Skin epidermis (tissue), 12 donors: ENCODE measurements at regions not wholly inside any gene's neighbourhood (a gene's known extent, or its start where the extent isn't known, plus 50 kb on each side); places are given as distances from the start of the nearest gene placed in this dataset.
A peak's percentile ranks its signal among the peaks of the same experiment; 100 is the strongest.

ENCODE experiments used
- H3K27ac ChIP-seq, 21 experiments: fragments of 200-600 bp; sonication (generic) in 11 of 21; one replicate each; pipeline ENCODE4 v1.5.0; 2020; ENCODE audit warnings: mild to moderate bottlenecking in 3 of 21, inconsistent platforms in 2 of 21, moderate library complexity in 2 of 21
- H3K4me3 ChIP-seq, 7 experiments: fragments of 200-600 bp; sonication (generic) in 2 of 7; one replicate each; pipeline ENCODE4 v1.5.0; 2020; ENCODE audit warnings: inconsistent platforms in 2 of 7, mild to moderate bottlenecking in 2 of 7, moderate library complexity in 1 of 7

DNA sequence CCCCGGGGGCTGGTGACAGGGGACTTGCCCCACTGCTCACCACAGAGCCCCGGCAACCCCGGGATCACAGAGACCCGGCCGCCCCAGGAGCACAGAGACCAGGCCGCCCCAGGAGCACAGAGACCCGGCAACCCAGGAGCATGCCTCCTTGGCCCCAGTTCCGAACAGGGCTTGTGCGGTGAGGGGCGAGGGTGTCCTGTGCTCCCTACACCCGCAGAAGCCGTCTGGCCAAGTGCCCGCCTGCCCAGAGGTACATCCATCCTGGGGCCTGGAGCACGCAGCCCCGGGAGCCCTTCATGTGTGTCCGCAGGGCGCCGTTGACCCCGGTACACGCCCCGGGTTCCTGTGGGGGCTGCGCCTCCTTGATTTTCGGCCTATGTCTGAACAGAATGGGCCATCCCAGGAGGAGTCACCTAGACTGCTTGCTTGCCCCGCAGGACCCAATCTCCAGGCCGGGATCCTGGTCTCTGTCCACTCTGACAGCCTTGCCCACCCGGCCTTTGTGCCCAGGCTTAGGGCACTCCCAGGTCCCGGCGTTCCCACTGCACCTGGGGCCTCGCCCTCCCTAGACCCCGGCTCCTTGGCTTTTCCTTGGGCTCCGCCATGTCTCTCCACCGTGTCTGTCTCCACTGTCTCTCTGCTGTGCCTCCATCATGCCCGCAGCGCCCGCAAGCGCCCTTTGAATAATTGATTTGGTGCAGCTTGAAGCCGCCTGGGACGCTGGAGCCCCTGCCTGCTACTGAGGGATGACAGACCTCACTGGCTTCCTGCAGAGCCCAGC lies 219.8 kb downstream of the ERMARD start:
- no peak overlapping the region for H3K27ac ChIP-seq
- no peak overlapping the region for H3K4me3 ChIP-seq

DNA sequence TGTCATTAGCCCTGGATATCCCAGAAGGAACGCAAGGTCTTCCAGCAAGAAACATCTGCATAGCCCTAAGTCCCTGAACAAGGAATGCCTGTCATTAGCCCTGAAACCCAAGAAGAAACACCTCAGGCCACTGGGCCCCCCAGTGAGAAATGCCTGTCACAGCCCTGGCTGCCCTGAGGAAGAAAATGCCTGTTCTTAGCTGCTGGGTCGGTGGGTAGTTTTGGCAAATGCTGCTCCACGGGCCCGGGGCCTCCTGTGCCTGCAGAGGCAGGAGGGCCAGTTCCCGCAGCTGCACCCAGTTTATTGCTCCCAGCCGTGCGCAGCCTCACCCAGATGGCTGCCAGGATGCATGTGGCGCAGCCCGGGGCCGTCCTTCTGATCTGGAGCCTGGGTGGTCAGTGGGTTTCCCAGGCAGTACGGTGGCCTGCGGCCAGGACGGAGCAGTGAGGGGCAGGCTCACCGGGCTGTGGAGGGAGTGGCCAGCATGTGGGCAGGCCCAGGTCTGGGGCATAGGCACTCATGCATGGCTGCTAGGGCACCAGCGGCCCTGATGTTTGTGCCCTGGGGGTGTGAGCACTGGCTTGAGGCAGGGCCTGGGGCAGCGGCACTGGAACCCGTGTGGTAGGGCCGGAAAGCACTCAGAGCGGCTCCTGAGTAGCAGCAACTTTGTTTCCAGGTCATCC lies 219.0 kb downstream of the ERMARD start:
- Histone ChIP-seq H3K4me3 (no peak overlapping the region), H3K27ac (no peak overlapping the region)

DNA sequence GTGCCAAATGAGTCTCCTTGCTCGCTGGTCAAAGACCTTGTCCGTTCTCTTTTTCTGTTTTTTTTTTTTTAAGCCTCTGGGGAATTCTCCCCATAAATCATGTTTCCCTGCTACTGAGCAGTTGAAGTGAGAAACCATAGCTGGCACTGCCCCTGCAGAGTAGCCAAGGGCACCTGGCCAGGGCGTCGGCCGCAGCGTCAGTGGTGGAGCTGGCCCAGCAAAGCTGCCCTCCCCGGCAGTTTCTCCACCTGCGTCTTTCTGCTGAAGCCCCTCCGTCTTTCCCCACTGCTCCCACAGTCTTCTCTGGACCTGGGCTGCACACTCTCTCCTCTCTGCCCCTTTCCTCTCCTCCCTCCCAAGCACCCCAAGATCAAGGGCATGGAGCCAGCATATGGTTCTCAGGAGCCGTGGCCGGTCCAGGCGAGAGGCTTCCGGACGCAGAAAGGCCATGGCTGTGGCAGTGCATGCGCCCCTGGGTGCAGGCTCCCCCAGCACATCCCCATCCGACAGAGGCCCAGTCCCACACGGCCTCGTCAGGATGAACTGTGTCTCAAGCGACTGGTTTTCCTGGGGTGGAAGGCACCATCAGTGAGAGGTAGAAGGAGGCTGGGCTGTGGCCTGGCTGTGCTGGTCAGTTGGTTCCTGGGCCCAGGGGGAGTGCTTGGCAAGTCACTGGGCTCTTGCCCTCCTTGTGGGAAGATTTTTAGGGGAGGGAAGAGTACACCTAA lies 218.1 kb downstream of the ERMARD start:
- Histone ChIP-seq H3K27ac (no peak overlapping the region), H3K4me3 (no peak overlapping the region)

DNA sequence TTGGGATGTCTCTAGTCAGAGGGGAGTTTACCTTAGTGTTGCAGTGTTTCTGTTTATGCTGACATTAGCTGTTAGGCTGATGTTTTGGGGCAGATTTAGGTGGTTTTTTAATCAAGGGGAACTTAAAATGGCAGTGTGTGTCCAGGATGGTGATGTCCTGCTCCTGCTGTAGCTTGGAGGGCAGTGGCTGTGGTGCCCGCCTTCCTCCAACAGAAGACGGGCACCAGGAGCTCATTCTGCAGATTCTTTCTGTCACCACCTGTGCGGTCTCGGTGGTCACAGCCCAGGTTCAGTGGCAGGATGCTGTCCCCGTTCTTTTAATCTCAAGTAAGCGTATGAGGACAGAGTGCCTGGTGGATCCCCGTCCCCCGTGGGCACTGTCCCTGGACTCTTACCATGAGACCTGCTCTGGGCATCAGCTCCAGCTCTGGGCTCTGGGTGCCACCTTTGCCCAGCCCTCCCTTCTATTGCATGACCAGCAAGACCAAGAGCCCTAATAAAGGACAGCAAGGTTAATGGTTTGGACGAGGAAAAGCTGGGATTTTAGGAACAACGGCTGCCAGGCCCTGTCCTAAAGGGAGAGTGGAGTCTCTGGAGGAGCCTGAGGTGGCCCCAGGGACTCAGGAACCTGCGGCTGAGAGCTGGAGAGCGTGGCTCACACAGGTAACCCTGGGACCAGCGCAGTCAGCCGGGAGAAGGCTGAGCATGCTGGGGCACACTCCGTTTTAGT lies 217.3 kb downstream of the ERMARD start:
- Histone ChIP-seq H3K27ac (no peak overlapping the region), H3K4me3 (no peak overlapping the region)

DNA sequence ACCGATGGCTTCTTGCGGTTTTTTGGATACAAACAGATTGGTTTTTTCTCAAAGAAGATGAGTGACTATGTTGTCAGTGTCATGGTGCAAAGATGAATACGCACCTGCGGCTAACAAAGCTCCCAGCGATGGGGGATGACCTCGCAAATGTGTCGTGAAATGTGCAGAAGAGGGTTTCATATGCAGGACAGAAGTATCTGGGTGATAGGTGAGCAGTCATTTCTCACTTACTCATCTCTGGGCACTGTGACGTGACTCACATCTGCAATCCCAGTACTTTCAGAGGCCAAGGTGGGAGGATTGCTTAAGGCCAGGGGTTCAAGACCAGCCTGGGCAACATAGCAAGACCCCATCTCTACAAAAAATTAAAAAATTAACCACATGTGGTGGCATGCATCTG lies 216.3 kb downstream of the ERMARD start:
- no peak overlapping the region for H3K4me3 ChIP-seq
- H3K27ac ChIP-seq = no peak overlapping the region

DNA sequence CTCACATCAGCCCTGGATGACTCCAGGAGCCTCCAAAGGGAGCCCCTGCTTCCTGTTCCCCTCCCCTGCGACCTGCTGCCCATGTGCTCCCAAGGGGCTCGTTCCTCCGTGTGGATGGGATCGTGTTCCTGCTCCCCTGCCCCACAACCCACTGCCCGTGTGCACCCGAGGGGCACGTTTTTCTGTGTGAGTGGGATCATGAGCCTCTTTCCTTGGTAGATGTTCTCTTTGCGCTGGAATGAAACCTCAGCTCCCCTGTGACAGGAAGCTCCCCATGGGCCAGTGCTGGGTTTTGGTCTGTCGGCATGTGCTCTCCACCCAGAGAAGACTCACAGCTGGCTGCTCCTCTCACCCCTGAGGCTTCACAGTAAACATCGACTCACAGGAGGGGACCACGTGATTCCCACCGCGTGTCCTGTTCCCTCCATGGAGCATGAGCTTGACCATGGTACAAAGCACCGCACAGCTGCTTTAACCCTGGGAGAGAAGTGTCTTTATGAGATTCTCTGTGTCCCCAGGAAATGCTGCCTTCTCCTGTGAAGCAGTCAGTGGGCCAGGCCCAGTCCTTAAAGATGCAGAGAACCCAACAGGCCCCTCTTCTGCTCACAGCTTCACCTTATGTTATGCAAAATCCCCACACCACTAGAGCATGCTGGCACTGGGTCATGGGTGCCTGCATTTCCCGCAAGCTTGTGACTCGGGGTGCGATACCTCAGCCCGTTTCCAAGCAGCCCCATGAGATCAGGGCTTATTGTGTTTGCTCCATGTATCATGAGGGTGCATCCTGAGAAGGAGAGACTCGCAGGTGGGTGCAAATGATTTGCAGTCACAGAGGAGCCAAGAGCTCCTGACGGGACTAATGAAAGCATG lies 215.1 kb downstream of the ERMARD start:
- Histone ChIP-seq H3K27ac (no peak overlapping the region), H3K4me3 (no peak overlapping the region)

DNA sequence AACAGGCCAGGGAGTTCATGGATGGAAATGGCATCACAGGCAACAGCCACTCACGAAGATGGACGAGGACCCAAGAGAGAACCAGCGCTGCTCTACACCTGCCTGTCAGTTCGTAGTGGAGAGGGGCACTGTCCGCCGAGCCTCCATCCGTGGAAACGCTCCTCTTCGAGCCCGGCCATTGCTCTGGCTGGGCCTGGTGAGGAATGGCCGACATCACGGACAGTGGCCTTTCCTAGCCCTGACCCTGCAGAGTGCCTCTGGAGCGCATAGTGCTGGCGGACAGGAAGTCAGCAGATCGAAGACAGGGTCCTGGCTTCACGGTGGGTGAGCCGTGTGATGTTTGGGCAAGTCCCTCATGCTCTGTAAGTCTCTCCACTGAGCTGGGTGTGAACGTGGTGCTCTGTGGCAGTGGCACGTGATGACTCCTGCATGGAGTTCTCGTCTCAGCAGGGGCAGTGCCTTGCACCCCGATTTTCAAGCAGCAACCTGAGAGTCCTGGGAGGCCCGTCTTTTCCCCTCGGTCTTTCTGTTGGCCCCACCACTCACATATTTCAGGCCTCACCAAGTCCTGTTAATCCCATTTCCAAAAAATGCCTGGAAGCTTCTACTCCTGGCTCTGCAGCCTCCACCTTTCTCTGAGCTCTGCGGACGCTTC lies 214.4 kb downstream of the ERMARD start:
- Histone ChIP-seq H3K27ac (no peak overlapping the region), H3K4me3 (no peak overlapping the region)

DNA sequence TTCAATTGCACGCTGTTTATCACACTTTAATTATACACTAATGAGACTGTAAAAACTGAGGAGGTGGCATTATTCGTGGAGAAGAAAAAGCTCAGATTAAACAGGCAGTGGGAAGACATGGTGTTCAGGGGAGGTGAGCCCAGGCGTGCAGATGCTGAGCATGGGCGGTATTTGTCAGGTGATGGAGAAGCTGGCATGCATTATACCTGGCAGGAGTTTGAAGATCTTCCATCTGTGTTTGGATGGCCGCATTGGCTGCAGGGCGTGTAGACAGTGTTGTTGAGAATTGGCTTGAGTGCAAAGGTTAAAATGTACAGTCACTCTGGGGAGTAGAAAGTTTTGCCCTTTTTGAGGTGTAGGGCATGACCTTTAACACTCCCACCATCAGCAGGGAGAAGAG lies 213.8 kb downstream of the ERMARD start:
- H3K4me3 ChIP-seq = no peak overlapping the region
- no peak overlapping the region for H3K27ac ChIP-seq

DNA sequence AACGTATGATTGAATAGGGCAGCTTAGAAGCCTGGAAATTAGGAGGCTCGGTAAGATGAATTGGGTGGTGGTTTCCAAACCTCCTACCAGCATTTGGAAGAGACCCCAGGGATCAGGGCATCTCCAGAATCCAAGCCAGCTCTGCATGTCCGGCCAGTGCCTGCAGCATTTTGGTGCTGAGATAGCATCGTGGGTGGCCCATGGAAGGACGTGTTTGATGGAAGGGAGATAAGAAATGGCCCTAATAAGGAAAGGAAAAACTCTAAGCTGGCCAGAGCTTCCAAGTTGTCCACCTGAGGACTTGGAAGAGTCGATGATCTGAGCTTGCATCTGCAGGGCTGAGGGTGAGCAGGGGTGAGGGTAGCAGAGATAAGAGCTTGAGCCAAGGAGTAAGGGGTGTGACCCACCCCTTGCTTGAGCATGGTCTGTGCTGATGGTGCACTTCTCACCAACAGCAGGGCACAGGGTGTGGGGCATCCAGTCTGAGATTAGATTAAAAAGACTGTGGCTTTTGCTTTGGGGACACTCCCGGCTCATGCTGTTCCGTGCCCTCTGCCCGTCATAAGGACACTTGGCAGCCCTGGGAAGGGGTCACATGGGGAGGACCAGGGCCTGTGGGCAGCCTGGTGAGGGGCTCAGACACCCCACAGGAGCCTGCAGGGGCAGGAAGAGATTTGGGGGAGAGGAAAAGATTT lies 213.2 kb downstream of the ERMARD start:
- Histone ChIP-seq H3K4me3 (no peak overlapping the region), H3K27ac (no peak overlapping the region)

DNA sequence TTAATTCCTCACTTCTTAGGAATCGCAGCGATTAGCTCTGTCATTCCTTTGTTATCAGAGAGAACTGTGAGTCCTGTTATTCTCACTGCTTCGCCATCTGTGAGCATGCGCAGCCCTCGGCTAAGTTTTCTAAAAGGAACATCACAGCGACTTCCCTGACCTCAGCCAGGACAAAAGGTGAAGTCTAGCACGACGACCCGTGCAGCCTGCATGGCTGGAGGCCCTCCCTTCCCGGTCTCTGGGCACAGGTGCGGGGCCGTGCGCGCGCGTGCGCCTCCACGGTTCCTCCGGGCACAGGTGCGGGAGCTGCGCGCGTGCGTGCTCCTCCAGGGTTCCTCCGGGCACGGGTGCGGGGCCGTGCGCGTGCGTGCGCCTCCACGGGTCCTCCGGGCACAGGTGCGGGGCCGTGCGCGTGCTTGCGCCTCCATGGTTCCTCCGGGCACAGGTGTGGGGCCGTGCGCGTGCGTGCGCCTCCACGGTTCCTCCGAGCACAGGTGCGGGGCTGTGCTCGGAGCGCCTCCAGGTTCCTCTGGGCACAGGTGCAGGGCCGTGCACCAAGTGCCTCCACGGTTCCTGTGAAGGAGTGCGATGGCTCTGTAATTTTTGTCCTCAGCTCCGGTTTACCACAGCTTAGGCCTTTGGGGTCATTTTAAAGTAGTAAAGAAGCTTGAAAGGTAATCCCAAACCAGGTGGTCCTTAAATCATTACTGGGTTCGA lies 212.3 kb downstream of the ERMARD start:
- no peak overlapping the region for H3K4me3 ChIP-seq
- no peak overlapping the region for H3K27ac ChIP-seq

DNA sequence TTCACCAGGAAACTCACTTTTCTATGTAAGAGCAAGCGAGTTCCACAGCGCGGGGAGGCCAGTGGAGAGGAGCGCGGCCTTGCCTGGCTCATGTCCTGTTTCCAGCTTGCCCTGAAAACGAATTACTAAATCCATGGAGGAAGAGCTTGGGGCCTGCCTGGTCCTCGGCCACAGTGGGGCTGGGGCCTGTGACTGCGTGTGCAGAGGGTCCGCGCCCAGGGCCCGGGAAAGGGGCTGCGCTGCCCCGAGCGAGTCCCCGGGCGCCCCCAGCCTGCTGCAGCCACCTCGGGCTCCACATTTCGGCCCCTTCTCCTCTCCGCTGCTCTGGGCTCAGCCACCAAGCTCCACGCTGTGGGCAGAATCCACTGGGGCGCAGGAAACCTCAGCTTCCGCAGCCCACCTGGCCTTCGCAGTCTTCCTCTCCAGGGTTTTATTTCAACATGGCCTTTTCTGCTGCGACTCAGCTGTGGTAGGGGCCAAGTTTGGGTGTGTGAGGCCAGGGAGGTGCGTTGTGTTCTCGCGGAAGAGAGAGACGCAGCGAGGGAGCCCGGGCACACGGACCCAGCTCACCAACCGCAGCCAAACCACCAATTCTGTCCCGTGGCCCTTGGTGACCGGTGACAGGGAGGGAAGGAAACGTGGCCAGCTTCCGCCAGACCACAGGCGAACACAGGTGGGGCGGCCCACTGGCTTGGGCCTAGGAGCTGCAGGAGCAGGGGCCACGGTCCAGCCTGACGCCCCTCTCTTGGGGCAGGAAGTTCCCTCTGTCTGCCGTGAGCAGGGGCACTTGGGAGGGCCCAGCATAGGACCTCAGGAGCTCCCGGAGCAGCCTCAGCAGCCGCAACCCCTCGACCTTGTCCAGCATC lies 211.4 kb downstream of the ERMARD start:
- Histone ChIP-seq H3K4me3 (peak overlapping the region in 3 of 7 experiments; percentile 20 to 39 (median 29)), H3K27ac (peak overlapping the region in 5 of 21 experiments; percentile 14 to 74 (median 68))

DNA sequence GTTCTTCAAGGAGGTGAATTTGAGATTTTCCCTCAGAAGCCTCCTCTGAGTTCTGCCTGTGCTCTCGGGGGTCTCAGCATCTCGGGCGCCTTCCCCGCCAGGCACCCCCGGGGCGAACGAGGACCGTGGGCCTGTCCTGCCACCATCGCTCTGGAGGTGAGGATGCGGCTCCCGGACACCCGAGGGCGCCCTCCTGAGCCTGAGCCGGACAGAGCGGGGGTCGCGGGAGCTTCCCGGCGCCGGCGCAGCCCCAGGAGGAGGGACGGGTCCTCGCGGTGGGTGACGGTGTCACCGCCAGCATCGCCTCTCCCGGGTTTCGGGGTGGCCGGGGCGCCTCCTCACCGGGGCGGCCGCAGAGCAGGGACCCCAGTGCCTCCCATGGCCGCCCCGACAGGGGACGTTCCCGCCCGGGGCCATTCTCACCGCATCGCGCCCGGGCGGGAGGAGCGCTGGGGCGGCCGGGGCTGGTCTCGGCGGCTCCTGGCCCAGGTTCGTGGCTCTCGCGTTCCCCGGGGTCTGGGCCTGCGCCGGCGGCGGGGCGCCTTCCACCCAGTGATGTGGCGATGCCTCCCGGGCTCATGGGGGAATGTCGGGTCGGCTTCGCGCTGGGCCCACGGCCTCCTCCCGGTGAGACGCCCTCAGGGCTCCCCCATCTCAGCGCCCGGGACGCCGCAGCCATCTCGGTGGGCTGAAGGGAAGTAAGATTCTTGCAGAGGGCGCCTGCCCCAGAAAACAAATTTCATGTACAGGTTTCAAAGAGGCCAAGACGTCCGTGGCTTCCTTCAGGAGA lies 210.5 kb downstream of the ERMARD start:
- Histone ChIP-seq H3K4me3 (peak overlapping the region; percentile 1 to 39 (median 20)), H3K27ac (peak overlapping the region in 11 of 21 experiments; percentile 4 to 74 (median 38))

DNA sequence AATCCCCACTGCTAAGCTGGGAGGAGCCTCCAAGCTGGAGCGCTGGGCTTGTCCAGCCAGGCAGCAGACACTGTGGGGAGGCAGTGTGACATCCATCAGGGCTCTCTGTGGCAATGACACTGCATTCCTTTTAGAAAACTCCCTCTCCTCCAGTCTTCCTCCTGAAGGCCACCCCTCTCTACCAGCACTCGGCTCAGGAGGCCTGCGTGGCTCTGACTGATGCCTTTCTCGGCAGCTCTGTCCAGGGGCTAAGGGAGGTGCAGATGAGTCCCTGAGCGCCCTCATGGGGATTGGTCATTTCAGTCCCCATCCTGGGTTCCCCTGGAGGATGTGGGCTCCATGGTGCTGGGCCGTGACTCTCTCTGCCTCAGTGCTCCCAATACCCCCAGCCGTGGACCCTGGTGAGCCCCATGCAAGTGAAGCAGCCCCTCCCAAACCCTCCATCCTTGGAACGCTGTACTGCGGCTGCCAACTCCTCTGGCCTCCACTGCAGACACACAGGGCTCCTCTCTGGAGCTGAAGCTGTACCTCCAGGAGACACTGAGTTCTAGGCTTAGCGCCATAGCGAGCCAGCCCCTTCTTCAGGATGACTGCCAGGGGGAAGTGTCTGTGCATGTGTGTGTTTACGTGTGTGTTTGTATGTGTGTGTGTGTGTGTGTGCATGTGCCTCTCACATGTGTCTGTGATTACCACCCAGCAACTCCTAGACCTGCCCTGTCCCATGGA lies 209.6 kb downstream of the ERMARD start:
- Histone ChIP-seq H3K27ac (no peak overlapping the region), H3K4me3 (no peak overlapping the region)

DNA sequence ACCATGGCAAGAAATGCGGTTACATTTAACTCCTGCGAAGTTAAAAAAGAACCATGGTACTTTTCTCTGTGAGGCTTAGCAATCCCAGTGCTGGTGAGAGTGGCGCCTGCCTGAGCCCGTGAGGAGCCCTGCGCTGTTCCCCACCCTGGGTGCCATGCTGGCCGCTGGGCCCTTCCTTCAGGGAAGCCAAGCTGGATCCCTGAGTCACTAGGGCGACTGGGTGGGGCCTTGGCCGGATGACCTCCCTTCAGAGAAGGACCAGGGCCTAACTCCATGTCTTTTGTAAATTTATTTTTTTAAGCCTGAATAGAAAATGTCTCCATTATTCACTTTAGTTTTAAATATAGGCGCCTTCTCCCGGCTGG lies 209.1 kb downstream of the ERMARD start:
- Histone ChIP-seq H3K27ac (peak overlapping the region in 1 of 21 experiments; percentile 32), H3K4me3 (no peak overlapping the region)

DNA sequence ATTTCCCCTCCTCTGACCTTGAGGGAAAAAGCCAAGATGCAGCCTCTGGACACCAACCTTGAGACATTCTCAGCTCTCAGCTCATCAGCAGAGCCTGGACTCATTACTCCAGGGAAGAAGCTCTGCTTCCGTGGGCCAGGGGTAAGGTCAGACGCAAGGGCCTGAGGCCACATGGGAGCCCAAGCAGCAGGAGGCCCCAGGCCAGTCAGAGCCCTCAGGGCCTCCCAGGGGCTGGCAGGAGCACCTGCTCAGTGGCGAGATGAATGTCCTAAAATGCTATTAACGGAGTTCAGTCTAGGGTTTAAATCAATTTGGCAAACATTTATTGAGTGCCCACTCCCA lies 208.6 kb downstream of the ERMARD start:
- H3K4me3 ChIP-seq = no peak overlapping the region
- H3K27ac ChIP-seq = peak overlapping the region in 4 of 21 experiments; percentile 2 to 28 (median 20)
